Mesenchymal stem cell (in vitro differentiated cells and primary cell): ENCODE measurements at regions not wholly inside any gene's neighbourhood (a gene's known extent, or its start where the extent isn't known, plus 50 kb on each side); places are given as distances from the start of the nearest gene placed in this dataset.

Source experiments
- DNase-seq: peaks from one replicate; pipeline ENCODE4 v3.0.0-alpha.2; 2013
- H2AFZ ChIP-seq: one replicate; pipeline ENCODE4 v1.6.1; 2013; ENCODE audit warnings: low read depth, mild to moderate bottlenecking, control low read depth, inconsistent platforms, low read length, moderate library complexity
- H2AK5ac ChIP-seq: 2 replicates; pipeline ENCODE4 v1.6.1; 2013; ENCODE audit warnings: low read length, moderate library complexity, mild to moderate bottlenecking, inconsistent platforms; ENCODE audit not compliant: severe bottlenecking
- H2BK120ac ChIP-seq: one replicate; pipeline ENCODE4 v1.6.1; 2013; ENCODE audit warnings: low read depth, mild to moderate bottlenecking, inconsistent platforms, low read length, moderate library complexity
- H2BK12ac ChIP-seq, 2 experiments: one replicate each; pipeline ENCODE4 v1.6.1; 2013; ENCODE audit warnings: inconsistent platforms in 2 of 2, low read length in 2 of 2, mild to moderate bottlenecking in 2 of 2, moderate library complexity in 2 of 2, control low read depth in 1 of 2
- H2BK15ac ChIP-seq: one replicate; pipeline ENCODE4 v1.6.1; 2013; ENCODE audit warnings: mild to moderate bottlenecking, low read depth, inconsistent platforms; ENCODE audit not compliant: poor library complexity, severe bottlenecking
- H2BK5ac ChIP-seq: 2 replicates; pipeline ENCODE4 v1.6.1; 2013; ENCODE audit warnings: low read depth, mild to moderate bottlenecking, low read length, control low read depth, inconsistent platforms; ENCODE audit not compliant: poor library complexity, severe bottlenecking
- H3K14ac ChIP-seq, 2 experiments: one replicate each; pipeline ENCODE4 v1.6.1; 2013; ENCODE audit warnings: inconsistent platforms in 2 of 2, low read length in 2 of 2, control low read depth in 1 of 2, mild to moderate bottlenecking in 1 of 2, moderate library complexity in 1 of 2
- H3K18ac ChIP-seq, 2 experiments: one replicate each; pipeline ENCODE4 v1.6.1; 2013; ENCODE audit warnings: inconsistent platforms in 2 of 2, low read length in 2 of 2, control low read depth in 1 of 2, low read depth in 1 of 2, mild to moderate bottlenecking in 1 of 2
- H3K23ac ChIP-seq, 2 experiments: one replicate each; pipeline ENCODE4 v1.6.1; 2013; ENCODE audit warnings: inconsistent platforms in 2 of 2, low read length in 2 of 2, mild to moderate bottlenecking in 2 of 2, moderate library complexity in 2 of 2, control low read depth in 1 of 2
- H3K27ac ChIP-seq: 2 replicates; pipeline ENCODE4 v1.5.1; 2013; ENCODE audit warnings: mild to moderate bottlenecking, moderate library complexity, low read length, control low read depth, inconsistent platforms; ENCODE audit not compliant: poor library complexity, severe bottlenecking
- H3K27me3 ChIP-seq, 2 experiments: 2 replicates each; pipeline versions ENCODE4 v1.6.1 to v1.7.0; 2013; ENCODE audit warnings: low read length in 2 of 2, mild to moderate bottlenecking in 2 of 2, moderate library complexity in 2 of 2, control low read depth in 1 of 2, inconsistent platforms in 1 of 2; ENCODE audit not compliant: control insufficient read depth in 1 of 2, insufficient read depth in 1 of 2
- H3K36me3 ChIP-seq, 2 experiments: 2 replicates each; pipeline versions ENCODE4 v1.6.1 to v1.7.0; 2013; ENCODE audit warnings: low read length in 2 of 2, control low read depth in 1 of 2, inconsistent platforms in 1 of 2, low read depth in 1 of 2, mild to moderate bottlenecking in 1 of 2; ENCODE audit not compliant: insufficient read depth in 2 of 2, control insufficient read depth in 1 of 2
- H3K4ac ChIP-seq, 2 experiments: one replicate each; pipeline ENCODE4 v1.6.1; 2013; ENCODE audit warnings: inconsistent platforms in 2 of 2, low read length in 2 of 2, mild to moderate bottlenecking in 2 of 2, moderate library complexity in 2 of 2, control low read depth in 1 of 2, low read depth in 1 of 2
- H3K4me1 ChIP-seq: 2 replicates; pipeline ENCODE4 v1.6.1; 2013; ENCODE audit warnings: low read depth, low read length, control low read depth; ENCODE audit not compliant: control insufficient read depth, insufficient read depth
- H3K4me2 ChIP-seq: 2 replicates; pipeline ENCODE4 v1.6.1; 2013; ENCODE audit warnings: low read length, mild to moderate bottlenecking, inconsistent platforms; ENCODE audit not compliant: poor library complexity, severe bottlenecking
- H3K4me3 ChIP-seq, 2 experiments: 2 replicates each; pipeline versions ENCODE4 v1.5.1 to v1.7.0; 2013; ENCODE audit warnings: low read length in 2 of 2, mild to moderate bottlenecking in 2 of 2, control low read depth in 1 of 2, low read depth in 1 of 2; ENCODE audit not compliant: insufficient read depth in 1 of 2
- H3K79me1 ChIP-seq: replicated peaks from 2 replicates; pipeline ENCODE4 v1.6.1; 2013; ENCODE audit warnings: mild to moderate bottlenecking, control low read depth, low read length, inconsistent platforms; ENCODE audit not compliant: poor library complexity, severe bottlenecking
- H3K9ac ChIP-seq: 2 replicates; pipeline ENCODE4 v1.7.0; 2013; ENCODE audit warnings: mild to moderate bottlenecking, low read length, moderate library complexity
- H3K9me3 ChIP-seq: 2 replicates; pipeline ENCODE4 v1.7.0; 2013; ENCODE audit warnings: mild to moderate bottlenecking, low read length; ENCODE audit not compliant: control insufficient read depth
- H4K8ac ChIP-seq: one replicate; pipeline ENCODE4 v1.6.1; 2013; ENCODE audit warnings: inconsistent platforms, mild to moderate bottlenecking, low read length, moderate library complexity
- H4K91ac ChIP-seq: one replicate; pipeline ENCODE4 v1.6.1; 2013; ENCODE audit warnings: mild to moderate bottlenecking, low read length, inconsistent platforms
- WGBS: methylation state at CpG from one replicate; pipeline ENCODE4 v1.1.7; 2013; ENCODE audit warnings: mixed read lengths; 5-methylcytosine and 5-hydroxymethylcytosine counted together

DNA sequence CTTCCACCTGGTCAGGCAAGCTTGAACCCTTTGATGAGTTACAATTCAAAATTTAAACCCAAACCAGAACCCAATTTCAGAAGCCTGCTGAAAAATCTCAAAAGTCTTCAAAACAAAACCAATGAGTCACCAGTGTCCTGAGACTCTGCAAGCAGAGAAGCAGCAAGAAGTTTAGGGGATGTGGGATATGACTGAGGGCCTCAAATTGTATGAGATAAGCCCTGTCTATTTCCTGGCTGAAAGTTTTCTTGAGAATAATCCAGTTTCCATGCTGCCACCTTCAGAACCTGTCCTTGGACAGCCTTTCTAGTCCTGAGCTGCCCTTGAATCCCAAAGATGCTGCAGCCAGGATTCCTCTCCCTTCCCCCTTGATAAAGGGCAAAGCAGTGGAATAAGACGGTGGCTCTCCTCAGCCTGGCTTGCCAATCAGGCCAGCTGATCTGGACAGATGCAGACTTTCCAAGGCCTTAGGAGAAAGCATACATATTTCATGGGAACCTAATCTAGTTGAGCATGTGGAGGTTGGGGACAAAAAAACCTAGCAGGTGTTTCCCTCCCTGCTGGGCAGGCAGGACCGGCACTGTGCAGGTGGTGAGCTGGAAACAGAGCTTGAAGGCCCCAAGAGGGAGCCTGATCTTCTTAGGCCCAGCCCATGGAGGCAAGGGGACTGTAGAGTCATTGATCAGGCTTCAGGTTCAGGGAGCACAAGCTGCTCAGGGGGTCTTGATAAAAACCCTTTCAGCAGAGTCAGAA is 278.0 kb upstream of the MGAT5 start:
- H2BK5ac ChIP-seq, result no peak overlapping the region
- H3K9ac ChIP-seq, result no peak overlapping the region
- no peak overlapping the region for H3K18ac ChIP-seq
- H2BK120ac ChIP-seq, result no peak overlapping the region
- no peak for DNase-seq
- H2BK15ac ChIP-seq, result no peak overlapping the region
- H4K8ac ChIP-seq, result no peak overlapping the region
- peaks cover 6 to 29% of the 10 kb centered on the region in 2 experiments for H3K27me3 ChIP-seq
- H4K91ac ChIP-seq, result no peak overlapping the region
- no peak overlapping the region for H3K4me2 ChIP-seq
- H3K36me3 ChIP-seq, result no peaks in the 10 kb centered on the region
- no peak overlapping the region for H2AFZ ChIP-seq
- no peak overlapping the region for H2BK12ac ChIP-seq
- H3K23ac ChIP-seq, result no peak overlapping the region
- no peaks in the 10 kb centered on the region for H3K79me1 ChIP-seq
- H3K27ac ChIP-seq, result no peak overlapping the region
- H3K9me3 ChIP-seq, result no peaks in the 10 kb centered on the region
- no peaks in the 10 kb centered on the region for H3K4me1 ChIP-seq
- 50% methylated on average over 2 of the region's 2 CpGs for WGBS
- H2AK5ac ChIP-seq, result no peak overlapping the region
- no peak overlapping the region for H3K4me3 ChIP-seq
- H3K14ac ChIP-seq, result no peak overlapping the region
- H3K4ac ChIP-seq, result no peak overlapping the region

DNA sequence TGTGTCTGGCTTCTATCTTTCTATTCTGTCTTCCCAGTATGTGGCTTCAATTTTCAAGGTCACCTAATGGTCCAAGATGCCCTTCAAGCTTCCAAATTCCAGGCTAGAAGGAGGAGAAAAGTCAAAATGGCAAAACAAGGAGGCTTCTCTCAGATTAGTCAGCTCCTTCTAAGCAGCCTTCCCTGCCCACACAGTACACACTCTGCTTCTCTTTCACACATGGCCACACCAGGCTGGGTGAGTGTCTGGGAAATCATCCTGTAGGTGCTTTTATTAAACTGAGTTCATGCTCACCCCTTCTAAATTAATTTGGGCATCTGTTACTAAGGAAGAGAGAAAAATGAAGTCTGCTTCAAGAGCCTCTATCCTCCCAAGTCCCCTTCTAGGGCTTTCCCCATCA is 277.2 kb upstream of the MGAT5 start:
- DNase-seq, result no peak
- no peaks in the 10 kb centered on the region for H3K4me1 ChIP-seq
- no peak overlapping the region for H2AFZ ChIP-seq
- no peak overlapping the region for H2BK12ac ChIP-seq
- H3K9ac ChIP-seq, result no peak overlapping the region
- no peak overlapping the region for H3K18ac ChIP-seq
- no peak overlapping the region for H2BK120ac ChIP-seq
- no peak overlapping the region for H2BK5ac ChIP-seq
- no peak overlapping the region for H3K23ac ChIP-seq
- H3K36me3 ChIP-seq, result no peaks in the 10 kb centered on the region
- no peak overlapping the region for H2AK5ac ChIP-seq
- no peak overlapping the region for H4K8ac ChIP-seq
- H3K14ac ChIP-seq, result no peak overlapping the region
- H3K9me3 ChIP-seq, result no peaks in the 10 kb centered on the region
- no peak overlapping the region for H2BK15ac ChIP-seq
- no peak overlapping the region for H3K4ac ChIP-seq
- no peaks in the 10 kb centered on the region for H3K79me1 ChIP-seq
- H4K91ac ChIP-seq, result no peak overlapping the region
- H3K27ac ChIP-seq, result no peak overlapping the region
- no peak overlapping the region for H3K4me2 ChIP-seq
- H3K4me3 ChIP-seq, result no peak overlapping the region
- peaks cover 6 to 25% of the 10 kb centered on the region in 2 experiments for H3K27me3 ChIP-seq

DNA sequence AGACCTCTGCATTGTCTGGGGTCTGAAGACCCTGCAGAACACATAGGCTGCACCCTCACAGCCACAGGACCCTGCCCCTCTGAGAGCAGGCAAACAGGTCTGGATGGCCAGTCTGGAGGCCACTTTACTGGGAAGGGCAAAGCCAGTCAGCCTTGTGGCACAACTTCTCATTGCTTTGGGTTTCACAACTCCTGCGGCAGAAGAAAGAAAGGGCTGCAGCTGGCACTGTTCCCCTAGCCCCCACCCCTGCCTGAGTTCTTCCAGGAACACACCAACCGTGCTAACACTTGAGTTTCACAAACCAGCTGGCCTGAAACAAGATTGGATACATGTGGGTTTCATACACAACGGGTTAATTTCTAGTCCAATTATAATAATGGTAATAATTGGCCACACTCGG is 276.5 kb upstream of the MGAT5 start:
- Histone ChIP-seq H3K27me3 (peaks cover 6 to 21% of the 10 kb centered on the region in 2 experiments), H2BK15ac (no peak overlapping the region), H4K91ac (no peak overlapping the region), H3K4me3 (no peak overlapping the region), H3K23ac (no peak overlapping the region), H2AK5ac (no peak overlapping the region), H2BK5ac (no peak overlapping the region), H2BK12ac (no peak overlapping the region), H3K9ac (no peak overlapping the region), H3K9me3 (no peaks in the 10 kb centered on the region), H3K4me2 (no peak overlapping the region), H2BK120ac (no peak overlapping the region), H3K36me3 (no peaks in the 10 kb centered on the region), H3K27ac (no peak overlapping the region), H3K4me1 (no peaks in the 10 kb centered on the region), H2AFZ (no peak overlapping the region), H3K14ac (no peak overlapping the region), H3K4ac (no peak overlapping the region), H3K18ac (no peak overlapping the region), H4K8ac (no peak overlapping the region), H3K79me1 (no peaks in the 10 kb centered on the region)
- 96% methylated on average over 2 of the region's 4 CpGs for WGBS
- DNase-seq, result no peak

DNA sequence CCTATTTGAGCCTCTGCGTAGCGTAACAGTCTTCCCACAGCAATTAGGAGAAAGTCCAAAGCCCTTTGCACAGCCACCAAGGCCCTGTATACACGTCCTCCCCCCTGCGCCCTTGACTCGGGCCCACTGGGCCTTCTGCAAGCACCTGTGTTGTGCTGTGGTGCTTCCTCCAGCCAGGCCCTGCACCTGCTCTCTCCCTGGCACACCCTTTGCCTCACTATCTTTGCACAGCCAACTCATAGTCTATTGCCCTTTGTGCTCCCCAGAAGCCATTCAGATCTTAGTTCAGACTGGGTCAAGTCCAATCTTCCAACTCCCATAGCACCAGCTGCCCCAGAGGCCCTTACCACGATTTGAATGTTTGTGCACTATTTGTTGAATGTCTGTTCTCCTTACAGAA is 271.6 kb upstream of the MGAT5 start:
- H3K27ac ChIP-seq, result no peak overlapping the region
- H3K27me3 ChIP-seq, result peaks cover 6% of the 10 kb centered on the region in 2 experiments
- H4K91ac ChIP-seq, result no peak overlapping the region
- no peaks in the 10 kb centered on the region for H3K36me3 ChIP-seq
- no peak overlapping the region for H3K23ac ChIP-seq
- no peak overlapping the region for H3K9ac ChIP-seq
- no peak overlapping the region for H3K14ac ChIP-seq
- no peak overlapping the region for H4K8ac ChIP-seq
- no peak overlapping the region for H2AFZ ChIP-seq
- no peaks in the 10 kb centered on the region for H3K79me1 ChIP-seq
- peak overlapping the region in 1 of 2 experiments; percentile 31 for H3K4me3 ChIP-seq
- no peaks in the 10 kb centered on the region for H3K9me3 ChIP-seq
- H2BK5ac ChIP-seq, result no peak overlapping the region
- no peak overlapping the region for H2BK12ac ChIP-seq
- H2BK120ac ChIP-seq, result no peak overlapping the region
- H3K4me2 ChIP-seq, result no peak overlapping the region
- DNase-seq, result no peak
- H2AK5ac ChIP-seq, result no peak overlapping the region
- no peak overlapping the region for H3K18ac ChIP-seq
- 69% methylated on average over 6 of the region's 6 CpGs for WGBS
- no peaks in the 10 kb centered on the region for H3K4me1 ChIP-seq
- no peak overlapping the region for H3K4ac ChIP-seq
- H2BK15ac ChIP-seq, result no peak overlapping the region
